ENCODE measurements at regions not wholly inside any gene's neighbourhood (a gene's known extent, or its start where the extent isn't known, plus 50 kb on each side); places are given as distances from the start of the nearest gene placed in this dataset.

- 43% methylated on average over 4 of the region's 4 CpGs for WGBS (ENCODE audit: insufficient coverage, insufficient replicate concordance, low lambda C conversion rate, missing lambda C conversion rate)
- Histone ChIP-seq H2AFZ (ENCODE audit: control insufficient read depth, low read depth, low read length) (no peak overlapping the region), H3K9ac (ENCODE audit: control insufficient read depth, insufficient read depth, low read length) (no peak overlapping the region), H3K79me2 (ENCODE audit: control insufficient read depth, insufficient read depth, low read length) (no peaks in the 10 kb centered on the region), H3K36me3 (ENCODE audit: control insufficient read depth in 2 of 2, insufficient read depth in 2 of 2, low read length in 1 of 2) (no peaks in the 10 kb centered on the region), H4K20me1 (ENCODE audit: control insufficient read depth, insufficient read depth) (no peaks in the 10 kb centered on the region), H3K4me1 (ENCODE audit: control insufficient read depth, insufficient read depth, low read length) (no peaks in the 10 kb centered on the region), H3K27ac (ENCODE audit: control insufficient read depth, insufficient read depth) (no peak overlapping the region), H3K4me2 (ENCODE audit: control insufficient read depth, insufficient read depth) (no peak overlapping the region), H3K9me3 (replicated peaks; ENCODE audit: control insufficient read depth, insufficient read depth, low read length) (no peaks in the 10 kb centered on the region), H3K27me3 (replicated peaks in 1 of 2; ENCODE audit: control insufficient read depth in 2 of 2, insufficient read depth in 2 of 2, low read length in 1 of 2) (no peaks in the 10 kb centered on the region), H3K4me3 (no peak overlapping the region)
- DNase-seq (ENCODE audit: low read depth, low spot score) (no peak), FAIRE-seq (no peak), ATAC-seq (no peak)
- ChIA-PET SMC1A (ENCODE audit: uncharacterized antibody, unreplicated experiment) (no interaction called here), RAD21 (ENCODE audit: unreplicated experiment) (no interaction called here), CTCF (no interaction called here), POLR2A (no interaction called here)
- TF ChIP-seq PML (IDR thresholded peaks at IDR 0.05; ENCODE audit: low read length) (no peak), RCOR1 (conservative IDR thresholded peaks at IDR 0.05; ENCODE audit: low read depth, low read length) (no peak), MTA2 (IDR thresholded peaks at IDR 0.05; ENCODE audit: low read depth) (no peak), KAT2A (conservative IDR thresholded peaks at IDR 0.05; ENCODE audit: control insufficient read depth, low read depth, low read length) (no peak), SMAD5 (IDR thresholded peaks at IDR 0.05; ENCODE audit: low read depth) (no peak), MEF2A (IDR thresholded peaks at IDR 0.05; ENCODE audit: insufficient read depth, low read depth, low read length) (no peak), SRF (IDR thresholded peaks at IDR 0.05; ENCODE audit: low read depth in 2 of 2, low read length in 2 of 2) (no peak), NR2C1 (IDR thresholded peaks at IDR 0.05) (no peak)
- no TSS peak for BruUV-seq (replicated peaks)
- intact Hi-C loops (cut with micrococcal nuclease; ENCODE audit: unreplicated experiment) (no loop called here), in situ Hi-C loops (cut with MboI) (no loop called here)
These were observed 211.9 kb downstream of the NPHP4 start for GRCh38 chr1:5780324-5780716.

GRCh38 chr1:5779608-5780323, 212.5 kb downstream of the NPHP4 start:
- no TSS peak for BruUV-seq (replicated peaks)
- SMC1A ChIA-PET (ENCODE audit: uncharacterized antibody, unreplicated experiment) = no interaction called here
- no peak overlapping the region for H2AFZ ChIP-seq (ENCODE audit: control insufficient read depth, low read depth, low read length)
- H3K9ac ChIP-seq (ENCODE audit: control insufficient read depth, insufficient read depth, low read length) = no peak overlapping the region
- no peaks in the 10 kb centered on the region for H3K9me3 ChIP-seq (replicated peaks; ENCODE audit: control insufficient read depth, insufficient read depth, low read length)
- WGBS (ENCODE audit: insufficient coverage, insufficient replicate concordance, low lambda C conversion rate, missing lambda C conversion rate) = 57% methylated on average over 24 of the region's 24 CpGs
- H3K79me2 ChIP-seq (ENCODE audit: control insufficient read depth, insufficient read depth, low read length) = no peaks in the 10 kb centered on the region
- H3K4me1 ChIP-seq (ENCODE audit: control insufficient read depth, insufficient read depth, low read length) = no peaks in the 10 kb centered on the region
- ATAC-seq (no peak), FAIRE-seq (no peak), DNase-seq (ENCODE audit: low read depth, low spot score) (no peak)
- H4K20me1 ChIP-seq (ENCODE audit: control insufficient read depth, insufficient read depth) = no peaks in the 10 kb centered on the region
- H3K4me3 ChIP-seq = no peak overlapping the region
- no peaks in the 10 kb centered on the region for H3K36me3 ChIP-seq (ENCODE audit: control insufficient read depth in 2 of 2, insufficient read depth in 2 of 2, low read length in 1 of 2)
- H3K27me3 ChIP-seq (replicated peaks in 1 of 2; ENCODE audit: control insufficient read depth in 2 of 2, insufficient read depth in 2 of 2, low read length in 1 of 2) = no peaks in the 10 kb centered on the region
- in situ Hi-C loops (cut with MboI) (no loop called here), intact Hi-C loops (cut with micrococcal nuclease; ENCODE audit: unreplicated experiment) (no loop called here)
- RAD21 ChIA-PET (ENCODE audit: unreplicated experiment) = no interaction called here
- no peak overlapping the region for H3K27ac ChIP-seq (ENCODE audit: control insufficient read depth, insufficient read depth)
- POLR2A ChIA-PET = no interaction called here
- H3K4me2 ChIP-seq (ENCODE audit: control insufficient read depth, insufficient read depth) = no peak overlapping the region
- TF ChIP-seq PKNOX1 (IDR thresholded peaks at IDR 0.05) = no peak
- no peak for TF ChIP-seq ZNF592 (IDR thresholded peaks at IDR 0.05)
- TF ChIP-seq WRNIP1 (IDR thresholded peaks at IDR 0.05; ENCODE audit: borderline replicate concordance, low read depth, low read length) = no peak
- CTCF ChIA-PET = no interaction called here
